CD1c-positive myeloid dendritic cell (primary cell): ENCODE measurements at regions not wholly inside any gene's neighbourhood (a gene's known extent, or its start where the extent isn't known, plus 50 kb on each side); places are given as distances from the start of the nearest gene placed in this dataset.
"Not testable (repeated sequence)": the region's sequence is repeated elsewhere in the genome, so short reads cannot be mapped to it uniquely, and the experiment has no call there.

ENCODE experiments used
- DNase-seq: peaks from one replicate; pipeline ENCODE4 v3.0.0-alpha.2; 2016; ENCODE audit errors: extremely low spot score

- DNase-seq = no peak
Measured at GRCh38 chr6:144534180-144534579, 249.0 kb downstream of the UTRN start.

DNA sequence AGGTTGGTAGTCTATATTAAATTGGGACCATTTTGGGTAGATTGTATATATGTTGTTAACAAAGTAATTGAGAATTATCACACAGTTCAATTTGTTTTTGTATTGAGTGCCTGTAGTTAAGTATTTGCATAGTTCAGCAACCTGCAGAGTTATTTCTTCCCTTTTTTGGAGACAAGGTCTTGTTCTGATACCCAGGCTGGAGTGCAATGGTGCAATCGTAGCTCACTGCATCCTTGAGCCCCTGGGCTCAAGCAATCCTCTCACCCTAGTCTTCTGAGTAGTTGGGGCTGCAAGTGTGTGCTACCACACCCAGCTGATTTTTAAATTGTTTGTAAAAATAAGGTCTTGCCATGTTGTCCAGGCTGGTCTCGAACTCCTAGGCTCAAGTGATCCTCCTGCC is 250.5 kb downstream of the UTRN start:
- no peak for DNase-seq

- no peak for DNase-seq
Measured at GRCh38 chr6:144536079-144536478, 250.9 kb downstream of the UTRN start.

GRCh38 chr6:144543006-144543871 is 258.1 kb downstream of the UTRN start:
- DNase-seq = no peak

DNA sequence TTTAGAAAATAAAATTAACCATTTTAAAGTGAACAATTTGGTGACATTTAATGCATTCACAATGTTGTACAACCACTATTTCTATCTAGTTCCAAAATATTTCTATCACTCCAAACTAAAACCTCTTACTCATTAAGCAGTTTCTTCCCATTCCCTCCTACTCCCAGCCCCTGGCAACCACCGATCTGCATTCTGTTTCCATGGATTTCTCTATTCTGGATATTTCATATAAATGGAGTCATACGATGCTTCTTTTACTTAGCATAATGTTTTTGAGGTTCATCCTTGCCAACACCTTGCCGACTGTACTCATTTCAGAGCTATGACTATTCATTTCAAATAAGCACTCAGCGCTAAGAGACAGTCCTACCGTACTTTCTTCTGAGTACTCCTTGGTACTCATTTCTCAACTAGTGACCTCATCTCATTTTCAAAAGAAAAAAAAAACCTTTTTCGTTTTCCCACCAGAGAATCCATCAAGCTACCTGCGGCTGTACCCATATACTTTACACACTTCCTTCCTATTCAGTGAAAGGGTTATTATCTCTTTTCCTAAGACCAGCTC is 259.2 kb downstream of the UTRN start:
- DNase-seq = no peak

- DNase-seq = no peak
Measured at GRCh38 chr6:144546807-144547206, 261.7 kb downstream of the UTRN start.

GRCh38 chr6:144547409-144547808 is 262.3 kb downstream of the UTRN start:
- DNase-seq = no peak

DNA sequence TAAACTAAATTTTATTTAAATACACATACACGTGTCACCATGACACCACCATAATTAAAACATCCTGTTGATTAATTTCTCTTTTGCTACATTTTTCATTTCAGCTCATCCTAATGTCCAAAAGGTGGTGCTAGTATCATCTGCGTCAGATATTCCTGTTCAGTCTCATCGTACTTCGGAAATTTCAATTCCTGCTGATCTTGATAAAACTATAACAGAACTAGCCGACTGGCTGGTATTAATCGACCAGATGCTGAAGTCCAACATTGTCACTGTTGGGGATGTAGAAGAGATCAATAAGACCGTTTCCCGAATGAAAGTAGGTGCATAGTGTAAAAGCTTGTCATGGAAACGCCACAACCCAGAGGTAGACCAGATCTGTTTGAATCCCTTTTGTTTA is 263.4 kb downstream of the UTRN start:
- no peak for DNase-seq

DNA sequence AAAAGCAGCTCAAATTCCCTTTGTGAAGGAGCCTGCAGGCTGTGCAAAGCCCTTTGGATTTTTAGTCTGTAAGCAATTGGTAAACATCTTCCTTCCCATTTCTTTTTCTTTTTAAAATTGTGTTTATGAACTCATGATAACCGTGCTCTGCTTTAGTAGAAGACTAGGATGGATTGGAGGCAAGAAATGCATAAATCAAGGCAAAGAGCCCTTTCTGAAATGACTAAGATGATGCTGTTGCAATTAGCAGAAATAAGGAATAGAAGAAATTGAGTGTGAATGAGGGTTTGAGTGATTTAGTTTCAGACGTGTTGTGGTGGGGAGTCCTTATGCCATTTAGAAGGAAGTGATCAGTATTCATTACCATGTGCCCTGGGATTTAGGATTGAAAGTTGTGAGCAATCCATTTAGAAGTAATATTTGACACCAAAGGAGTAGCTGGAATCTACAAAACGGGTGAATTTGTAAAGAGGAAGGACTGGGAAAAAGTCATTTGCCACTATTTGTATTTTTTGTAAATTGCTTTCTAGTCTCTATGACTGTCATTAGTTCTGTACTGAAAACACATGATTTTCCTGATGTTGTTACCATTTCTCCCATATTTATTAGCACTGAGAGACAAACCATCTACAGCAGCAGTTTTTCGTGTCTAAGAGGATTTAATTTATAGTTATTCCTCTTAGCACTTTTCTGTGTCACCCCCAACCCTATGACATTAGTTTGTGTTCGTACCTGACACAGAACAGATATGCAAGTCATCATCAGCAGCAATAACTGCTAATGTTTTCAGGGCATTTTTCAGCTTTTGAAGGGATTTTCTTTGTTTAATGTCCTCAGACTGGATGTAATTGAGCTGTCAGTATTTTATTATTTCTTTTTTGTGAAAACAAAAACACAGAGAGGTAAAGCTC is 265.0 kb downstream of the UTRN start:
- no peak for DNase-seq

- no peak for DNase-seq
Measured at GRCh38 chr6:144551339-144551738, 266.2 kb downstream of the UTRN start.

- DNase-seq = no peak
Measured at GRCh38 chr6:144555066-144555465, 269.9 kb downstream of the UTRN start.

DNA sequence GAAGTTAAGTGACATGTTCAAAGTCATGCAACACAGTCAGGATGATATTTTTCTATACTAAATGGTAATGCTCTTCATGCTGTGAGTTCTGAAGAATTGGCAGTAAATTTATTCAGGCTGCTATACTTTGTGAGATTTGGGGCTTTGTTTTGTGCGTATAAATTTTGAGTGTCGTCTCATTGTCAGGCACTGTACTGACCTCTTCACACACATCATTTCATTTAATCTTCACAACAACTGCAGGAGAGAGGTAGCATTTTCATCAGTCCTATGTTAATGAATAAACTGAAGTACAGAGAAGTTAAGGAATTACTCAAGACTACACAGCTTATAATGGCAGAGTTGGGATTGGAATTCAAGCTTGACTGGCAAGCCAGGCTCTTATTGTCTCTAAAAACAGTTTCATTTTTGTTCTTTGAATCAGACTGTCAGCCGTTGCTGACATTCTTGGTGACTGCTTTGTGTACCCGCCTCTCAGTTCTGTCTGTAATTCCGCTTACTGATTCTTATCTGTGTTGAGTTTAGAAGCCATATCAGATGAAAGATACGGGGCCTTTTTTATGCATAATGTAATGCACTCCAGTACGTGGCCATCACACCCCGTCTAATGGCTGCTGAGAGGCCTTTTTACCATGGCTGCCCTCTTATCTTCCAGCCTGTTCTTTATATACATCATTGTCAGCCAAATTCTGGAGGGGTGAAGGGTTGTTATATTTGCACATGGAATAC is 274.9 kb downstream of the UTRN start:
- no peak for DNase-seq

DNA sequence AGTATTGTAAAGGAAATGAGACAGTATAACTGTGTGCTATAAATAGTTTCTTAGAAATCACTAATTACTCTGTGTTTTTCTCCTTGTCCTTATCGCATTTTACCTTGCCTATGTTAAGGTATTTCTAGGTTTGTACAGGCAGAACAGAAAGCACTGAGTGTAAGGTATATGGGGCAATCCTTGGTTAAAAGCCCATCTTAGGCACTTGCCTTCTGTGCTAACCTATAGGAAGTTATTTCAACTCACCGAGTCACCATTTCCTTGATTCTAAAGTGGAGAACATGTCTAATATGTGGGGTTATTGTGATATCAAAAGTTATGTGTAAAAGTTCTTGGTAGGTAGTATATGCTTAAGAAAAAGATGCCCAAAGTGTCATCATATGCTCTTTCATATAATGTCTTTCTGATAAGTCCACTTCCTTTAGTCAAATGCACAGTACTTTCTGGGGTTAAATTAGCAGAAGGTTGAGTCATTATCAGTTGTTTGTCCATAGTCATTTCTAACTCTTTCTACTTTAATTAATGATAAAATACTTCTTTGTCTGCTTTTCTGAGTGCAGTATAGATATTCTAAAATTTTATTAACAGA is 276.4 kb downstream of the UTRN start:
- no peak for DNase-seq

DNA sequence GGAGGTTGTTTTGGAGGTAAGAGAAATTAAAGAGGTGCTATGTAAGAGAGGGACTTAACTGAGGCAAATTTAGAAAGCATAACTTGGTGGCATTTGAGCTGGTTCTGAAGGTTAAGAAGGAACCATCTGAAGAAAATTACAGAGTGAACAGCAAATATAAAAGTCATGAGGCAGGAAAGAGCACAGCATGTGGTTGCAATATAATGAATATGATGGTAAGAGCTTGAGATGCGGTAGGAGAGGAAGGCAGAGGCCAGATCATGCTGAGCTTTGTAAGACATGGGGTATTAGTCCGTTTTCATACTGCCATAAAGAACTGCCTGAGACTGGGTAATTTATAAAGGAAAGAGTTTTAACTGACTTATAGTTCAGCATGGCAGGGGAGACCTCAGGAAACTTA is 279.1 kb downstream of the UTRN start:
- no peak for DNase-seq

DNA sequence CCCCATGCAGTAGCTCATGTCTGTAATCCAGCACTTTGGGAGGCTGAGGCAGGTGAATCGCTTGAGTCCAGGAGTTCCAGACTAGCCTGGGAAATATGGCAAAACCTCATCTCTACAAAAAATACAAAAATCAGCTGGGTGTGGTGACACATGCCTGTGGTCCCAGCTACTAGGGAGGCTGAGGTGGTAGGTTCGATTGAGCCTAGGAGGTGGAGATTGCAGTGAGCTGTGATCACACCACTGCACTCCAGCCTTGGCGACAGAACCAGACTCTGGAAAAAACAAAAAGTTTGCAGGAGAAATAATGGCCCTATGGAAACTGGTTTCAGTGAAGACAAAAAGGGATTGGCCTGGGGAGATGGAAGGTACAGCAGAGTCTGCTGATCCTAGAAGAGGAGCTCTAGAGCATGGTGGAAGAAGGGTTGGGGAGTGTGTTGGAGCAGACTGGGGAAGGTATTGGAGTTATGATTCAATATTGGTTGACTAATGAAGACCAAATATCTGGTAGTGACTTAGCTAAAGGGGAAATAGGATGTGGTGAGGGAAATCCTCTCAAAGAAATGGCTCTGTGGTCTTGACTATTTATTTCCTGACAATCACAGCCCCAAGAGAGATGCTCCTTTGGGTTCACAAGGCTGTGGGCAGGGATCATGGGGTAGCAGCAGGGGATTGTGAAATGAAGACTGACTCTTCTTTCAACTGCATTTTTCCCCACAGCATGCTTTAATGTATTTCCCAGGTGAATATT is 281.9 kb downstream of the UTRN start:
- no peak for DNase-seq

DNA sequence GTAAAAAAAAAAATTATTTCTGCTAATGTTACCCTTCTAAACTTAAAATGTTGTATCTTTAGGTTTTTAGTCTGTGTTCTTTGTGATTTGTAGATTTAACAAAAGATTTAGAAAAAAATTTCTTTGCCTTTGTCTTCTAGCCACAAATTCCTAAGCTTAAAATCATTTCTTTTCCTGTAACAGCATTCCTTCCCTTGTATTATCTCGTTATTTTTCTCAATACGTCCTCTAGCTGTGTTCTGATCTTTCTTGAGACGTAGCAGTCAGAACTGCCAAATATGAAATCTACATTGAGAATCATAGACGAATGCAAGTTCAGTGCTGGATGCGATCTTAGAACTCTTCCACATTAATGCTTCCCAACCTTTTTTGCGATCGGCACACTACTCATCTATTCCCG is 283.1 kb downstream of the UTRN start:
- no peak for DNase-seq

GRCh38 chr6:144572541-144572940 is 287.4 kb downstream of the UTRN start:
- not testable (repeated sequence) for DNase-seq

GRCh38 chr6:144574796-144575195 is 289.7 kb downstream of the UTRN start:
- no peak for DNase-seq

DNA sequence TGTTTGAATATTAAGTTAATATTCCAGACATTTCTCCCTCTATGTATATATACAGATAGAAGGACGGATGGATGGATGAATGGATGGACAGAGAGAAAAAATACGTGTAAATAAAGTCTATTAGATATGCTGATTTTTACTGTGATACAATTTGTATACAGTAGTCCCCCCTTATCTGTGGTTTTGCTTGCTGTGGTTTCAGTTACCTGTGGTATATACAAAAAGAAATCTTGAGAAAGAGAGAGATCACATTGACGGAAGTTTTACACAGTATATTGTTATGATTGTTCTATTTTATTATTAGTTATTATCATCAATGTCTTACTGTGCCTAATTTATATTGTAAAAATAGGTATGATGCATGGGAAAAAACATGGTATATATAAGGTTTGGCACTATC is 290.2 kb downstream of the UTRN start:
- no peak for DNase-seq

GRCh38 chr6:144576871-144577270 is 291.7 kb downstream of the UTRN start:
- DNase-seq = no peak
